GM12892 (cell line): ENCODE measurements at regions not wholly inside any gene's neighbourhood (a gene's known extent, or its start where the extent isn't known, plus 50 kb on each side); places are given as distances from the start of the nearest gene placed in this dataset.

Experiments used
- POLR2A ChIP-seq: IDR thresholded peaks from 2 replicates; pipeline ENCODE4 v1.6.1; 2011; ENCODE audit warnings: low read depth, low read length, control low read depth
- POLR2AphosphoS5 ChIP-seq: IDR thresholded peaks from 2 replicates; pipeline ENCODE4 v1.6.1; 2011; ENCODE audit warnings: low read depth, low read length, control low read depth
- TAF1 ChIP-seq: IDR thresholded peaks from 2 replicates; pipeline ENCODE4 v1.6.1; 2011; ENCODE audit warnings: low read depth, mild to moderate bottlenecking, control low read depth, low read length, borderline replicate concordance

DNA sequence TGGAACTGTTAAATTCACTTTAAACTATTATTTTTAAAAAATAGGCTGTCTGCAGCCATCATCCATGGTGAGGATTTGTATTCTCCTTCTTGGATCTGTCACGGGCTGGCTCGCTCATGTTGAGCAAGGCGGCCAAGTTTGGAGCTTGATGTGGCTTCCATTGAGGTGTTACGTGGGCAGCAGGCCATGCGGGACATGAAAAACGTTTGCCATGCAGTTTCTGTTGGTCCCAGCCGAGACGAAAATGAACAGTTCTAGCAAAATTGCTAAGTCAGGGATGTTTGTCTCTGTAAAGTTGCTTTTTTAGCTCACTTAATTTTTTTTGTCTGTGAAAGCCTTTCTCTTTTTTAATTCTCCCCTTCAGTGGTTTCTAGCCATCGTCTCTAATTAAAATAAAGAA lies 70.2 kb upstream of the MGAT5 start:
- TF ChIP-seq POLR2AphosphoS5, result no peak
- TF ChIP-seq POLR2A, result no peak
- no peak for TF ChIP-seq TAF1
